ENCODE measurements at regions not wholly inside any gene's neighbourhood (a gene's known extent, or its start where the extent isn't known, plus 50 kb on each side); places are given as distances from the start of the nearest gene placed in this dataset.
A peak's percentile ranks its signal among the peaks of the same experiment; 100 is the strongest.

DNA sequence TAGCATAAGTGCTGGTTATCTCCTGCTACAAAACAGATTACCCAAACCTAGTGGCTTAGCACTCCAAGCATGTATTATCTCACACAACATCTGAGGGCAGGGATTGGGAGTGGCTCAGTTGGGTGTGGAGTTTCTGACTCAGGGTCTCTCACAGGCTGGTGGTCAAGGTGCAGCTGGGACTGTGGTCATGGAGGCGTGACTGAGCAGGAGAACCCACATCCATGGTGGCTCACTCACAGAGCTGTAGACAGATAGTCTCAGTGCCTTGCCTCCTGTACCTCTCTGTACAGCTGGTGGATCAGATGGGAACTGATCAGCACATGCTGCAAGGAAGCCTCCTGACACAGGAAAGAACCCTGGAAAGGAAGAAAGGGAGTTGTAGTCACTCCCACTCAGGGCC, 83.1 kb upstream of the CST7 start:
- H3K9me3 Mint-ChIP-seq: peaks cover 13 to 39% (median 36%) of the 10 kb centered on the region in 7 donors
- H3K36me3 Mint-ChIP-seq: peaks cover 0 to 19% of the 10 kb centered on the region in 2 donors
- ATAC-seq (ENCODE audit: low read depth in 2 of 2) (no peak), DNase-seq (no peak)
- H3K27ac Mint-ChIP-seq: peak overlapping the region in 1 of 6 donors; percentile 12
- peaks cover 0 to 5% (median 0%) of the 10 kb centered on the region in 3 donors for H3K4me1 Mint-ChIP-seq
- peaks cover 0 to 6% (median 5%) of the 10 kb centered on the region in 3 donors for H3K27me3 Mint-ChIP-seq
- H3K4me3 Mint-ChIP-seq: no peak overlapping the region

DNA sequence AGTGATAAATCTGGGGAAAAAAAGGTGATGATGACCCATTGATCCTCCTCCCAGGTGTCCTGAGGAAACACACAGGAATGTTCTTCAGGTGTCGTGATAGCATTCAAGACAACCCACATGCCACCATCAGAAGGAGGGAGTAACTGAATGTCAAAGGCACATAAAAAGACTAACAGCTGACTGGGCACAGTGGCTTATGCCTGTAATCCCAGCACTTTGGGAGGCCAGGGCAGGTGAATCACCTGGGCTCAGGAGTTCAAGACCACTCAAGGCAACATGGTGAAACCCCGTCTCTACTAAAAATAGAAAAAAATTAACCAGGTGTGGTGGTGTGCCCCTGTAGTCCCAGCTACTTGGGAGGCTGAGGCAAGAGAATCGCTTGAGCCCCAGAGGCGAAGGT, 82.3 kb upstream of the CST7 start:
- ATAC-seq (ENCODE audit: low read depth in 2 of 2) (no peak), DNase-seq (no peak)
- Mint-ChIP-seq H3K36me3 (peaks cover 0 to 19% of the 10 kb centered on the region in 2 donors), H3K4me1 (peaks cover 0 to 9% (median under 1%) of the 10 kb centered on the region in 3 donors), H3K27ac (no peak overlapping the region), H3K4me3 (no peak overlapping the region), H3K9me3 (peaks cover 13 to 39% (median 36%) of the 10 kb centered on the region in 7 donors), H3K27me3 (peaks cover 2 to 6% (median 5%) of the 10 kb centered on the region in 3 donors)

DNA sequence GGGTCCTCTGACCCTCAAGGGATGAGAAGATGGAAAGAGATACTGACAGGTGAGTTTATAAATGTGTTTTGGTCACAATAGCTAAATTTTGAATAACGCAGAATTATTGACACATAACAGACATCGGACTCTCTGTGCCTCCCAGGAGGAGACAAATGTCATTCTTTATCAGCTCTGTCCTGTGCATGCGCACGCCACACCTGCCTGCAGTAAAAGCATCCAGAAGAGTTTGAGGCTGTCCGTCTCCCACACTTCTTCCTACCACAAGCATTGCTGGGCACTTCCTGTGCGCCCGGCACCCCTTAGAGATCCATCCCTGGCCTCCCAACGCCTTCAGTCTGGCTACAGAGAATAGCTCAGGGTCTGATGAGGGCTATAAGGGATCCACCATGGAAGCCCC, 81.5 kb upstream of the CST7 start:
- H3K27me3 Mint-ChIP-seq: peaks cover 6 to 10% (median 8%) of the 10 kb centered on the region in 3 donors
- H3K4me1 Mint-ChIP-seq: peaks cover 0 to 15% (median 8%) of the 10 kb centered on the region in 3 donors
- H3K27ac Mint-ChIP-seq: no peak overlapping the region
- H3K36me3 Mint-ChIP-seq: peaks cover 0 to 19% of the 10 kb centered on the region in 2 donors
- DNase-seq (no peak), ATAC-seq (ENCODE audit: low read depth in 2 of 2) (no peak)
- no peak overlapping the region for H3K4me3 Mint-ChIP-seq
- H3K9me3 Mint-ChIP-seq: peaks cover 13 to 39% (median 36%) of the 10 kb centered on the region in 7 donors

DNA sequence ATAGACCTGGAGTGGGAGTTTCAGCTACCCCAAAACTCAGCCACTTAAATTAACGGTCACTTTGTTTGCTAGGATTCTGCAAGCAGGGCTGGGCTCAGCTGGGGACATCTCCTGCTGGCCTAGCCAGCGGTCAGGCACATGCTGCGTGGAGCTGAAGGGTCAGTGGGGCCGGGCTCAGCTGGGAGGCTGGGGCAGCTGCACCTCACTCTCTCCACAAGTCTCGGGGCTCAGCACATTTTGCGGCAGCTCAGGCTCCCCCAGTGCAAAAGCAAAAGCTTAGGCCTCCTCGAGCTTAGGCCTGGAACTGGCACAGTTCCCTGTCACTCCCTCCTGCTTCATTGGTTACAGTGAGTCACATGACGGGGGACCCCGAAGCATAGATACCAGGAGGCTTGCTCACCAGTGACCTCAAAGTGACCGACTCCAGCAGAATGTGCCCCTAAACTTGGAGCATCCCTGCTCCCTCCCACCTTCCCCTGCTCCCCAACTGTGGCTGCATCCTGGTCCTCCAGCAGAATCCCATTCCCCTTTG, 80.6 kb upstream of the CST7 start:
- Mint-ChIP-seq H3K27ac (no peak overlapping the region), H3K27me3 (peaks cover 8 to 11% (median 8%) of the 10 kb centered on the region in 3 donors), H3K4me1 (peaks cover 0 to 17% (median 16%) of the 10 kb centered on the region in 3 donors), H3K36me3 (peaks cover 0 to 18% of the 10 kb centered on the region in 2 donors), H3K9me3 (peaks cover 12 to 32% (median 30%) of the 10 kb centered on the region in 7 donors), H3K4me3 (no peak overlapping the region)
- DNase-seq (no peak), ATAC-seq (ENCODE audit: low read depth in 2 of 2) (no peak)

DNA sequence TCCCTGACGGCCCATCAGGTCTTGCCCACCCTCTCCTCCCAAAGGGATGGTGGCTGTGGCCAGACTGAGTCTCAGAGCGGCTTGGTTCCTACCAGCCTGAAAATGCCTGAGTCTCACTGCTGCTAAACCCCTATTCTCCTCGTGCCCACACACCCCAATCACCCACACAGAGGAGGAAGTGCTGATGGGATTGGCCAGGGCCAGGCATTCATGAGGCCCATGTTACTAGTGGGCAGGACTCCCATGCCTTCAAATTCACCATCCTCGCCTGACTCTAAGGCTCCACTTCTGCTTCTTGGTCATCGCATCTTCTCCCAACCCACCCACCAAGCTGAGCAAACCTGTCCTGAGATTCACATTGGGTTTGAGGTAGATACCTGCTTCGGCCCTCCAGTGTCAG, 80.1 kb upstream of the CST7 start:
- DNase-seq: no peak
- peaks cover 8 to 16% (median 12%) of the 10 kb centered on the region in 3 donors for H3K27me3 Mint-ChIP-seq
- peak overlapping the region in 1 of 8 donors; percentile 30 for H3K4me3 Mint-ChIP-seq
- peaks cover 0 to 13% of the 10 kb centered on the region in 2 donors for H3K36me3 Mint-ChIP-seq
- peaks cover 0 to 19% (median 19%) of the 10 kb centered on the region in 3 donors for H3K4me1 Mint-ChIP-seq
- ATAC-seq (ENCODE audit: low read depth in 2 of 2): no peak
- H3K9me3 Mint-ChIP-seq: peaks cover 7 to 27% (median 26%) of the 10 kb centered on the region in 7 donors
- H3K27ac Mint-ChIP-seq: no peak overlapping the region

DNA sequence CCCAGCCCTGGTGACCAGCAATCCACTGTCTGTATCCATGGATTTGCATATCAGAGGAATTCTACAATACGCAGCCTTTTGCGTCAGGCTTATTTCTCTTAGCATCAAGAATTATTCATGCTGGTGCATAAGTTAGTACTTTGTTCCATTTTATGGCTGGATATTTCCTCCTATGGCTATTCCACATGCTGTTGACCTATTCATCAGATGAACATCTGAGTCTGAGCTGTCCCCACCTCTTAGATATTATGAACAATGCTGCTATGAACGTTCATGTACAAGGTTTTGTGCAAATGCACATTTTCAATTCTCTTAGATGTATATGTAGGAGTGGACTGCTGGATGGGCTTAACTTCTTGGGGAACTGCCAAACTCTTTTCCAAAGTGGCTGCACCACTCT, 79.0 kb upstream of the CST7 start:
- no peak overlapping the region for H3K27ac Mint-ChIP-seq
- no peak for DNase-seq
- ATAC-seq (ENCODE audit: low read depth in 2 of 2): no peak
- peaks cover 8 to 26% (median 23%) of the 10 kb centered on the region in 3 donors for H3K27me3 Mint-ChIP-seq
- peaks cover 0 to 9% of the 10 kb centered on the region in 2 donors for H3K36me3 Mint-ChIP-seq
- H3K4me1 Mint-ChIP-seq: peaks cover 0 to 19% (median 19%) of the 10 kb centered on the region in 3 donors
- peaks cover 6 to 16% (median 15%) of the 10 kb centered on the region in 7 donors for H3K9me3 Mint-ChIP-seq
- H3K4me3 Mint-ChIP-seq: no peak overlapping the region

DNA sequence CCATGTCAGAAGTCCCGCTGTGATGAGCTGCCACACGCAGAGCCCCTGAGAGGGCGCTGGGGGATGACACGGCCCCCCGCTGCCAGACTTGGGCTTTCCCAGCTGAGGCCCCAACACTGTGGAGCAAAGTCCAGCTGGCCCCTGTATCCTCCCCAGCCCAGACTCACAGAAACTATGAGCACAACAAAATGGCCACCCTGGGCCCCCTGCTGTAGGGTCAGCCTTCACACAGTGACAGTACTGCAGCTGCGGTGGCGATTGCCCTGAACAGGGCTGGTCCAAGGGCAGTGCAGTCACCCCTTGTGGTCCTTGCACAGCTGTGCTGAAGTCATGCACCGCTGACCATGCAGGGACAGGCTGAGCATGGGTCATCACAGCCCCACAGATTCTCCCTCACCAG, 78.2 kb upstream of the CST7 start:
- Mint-ChIP-seq H3K4me1 (peaks cover 0 to 19% (median 19%) of the 10 kb centered on the region in 3 donors), H3K27me3 (peaks cover 8 to 27% (median 23%) of the 10 kb centered on the region in 3 donors), H3K9me3 (peaks cover 0 to 10% (median 6%) of the 10 kb centered on the region in 7 donors), H3K4me3 (peak overlapping the region in 1 of 8 donors; percentile 51), H3K27ac (no peak overlapping the region), H3K36me3 (peaks cover 0 to 2% of the 10 kb centered on the region in 2 donors)
- ATAC-seq (ENCODE audit: low read depth in 2 of 2): no peak
- no peak for DNase-seq

DNA sequence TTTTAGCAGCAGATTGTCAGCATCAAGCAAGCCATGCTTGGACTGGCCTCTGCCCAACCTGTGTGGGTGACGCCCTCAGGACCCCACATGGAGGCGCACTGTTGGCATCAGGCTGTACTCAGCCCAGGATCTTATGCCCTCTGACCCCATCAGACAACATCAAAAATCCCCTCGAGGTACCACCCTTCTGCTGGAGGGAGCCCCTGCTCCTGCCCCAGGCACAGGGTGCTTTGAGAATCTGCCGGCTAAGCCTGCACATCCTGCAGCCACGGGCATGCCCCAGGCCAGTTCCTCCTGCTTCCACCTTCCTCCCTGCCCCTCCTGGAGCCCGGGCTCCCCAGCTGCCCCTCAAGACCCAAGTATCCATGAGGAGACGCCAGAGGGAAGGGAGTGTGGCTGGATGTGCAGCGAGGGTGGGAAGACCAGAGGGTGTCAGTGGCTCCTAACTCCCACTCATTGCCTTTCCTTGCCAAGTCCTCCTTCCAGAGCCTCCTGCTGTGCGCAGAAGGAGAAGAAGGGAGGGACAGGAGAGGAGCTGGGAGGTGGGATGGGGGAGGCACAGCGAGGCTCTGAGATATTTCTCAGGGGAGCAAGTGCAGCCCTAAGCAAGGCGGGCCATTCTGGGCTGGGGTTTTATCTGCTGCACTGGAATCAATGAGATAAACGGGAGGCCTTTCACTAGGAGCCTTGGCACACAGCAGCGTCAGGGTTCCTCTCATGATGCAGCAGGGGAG, 77.4 kb upstream of the CST7 start:
- Mint-ChIP-seq H3K4me3 (no peak overlapping the region), H3K27me3 (peaks cover 14 to 33% (median 23%) of the 10 kb centered on the region in 3 donors), H3K27ac (peak overlapping the region in 1 of 6 donors; percentile 47), H3K9me3 (peaks cover 0 to 4% (median 0%) of the 10 kb centered on the region in 7 donors), H3K4me1 (peaks cover 0 to 19% (median 19%) of the 10 kb centered on the region in 3 donors), H3K36me3 (no peaks in the 10 kb centered on the region)
- DNase-seq (no peak), ATAC-seq (ENCODE audit: low read depth in 2 of 2) (no peak)

DNA sequence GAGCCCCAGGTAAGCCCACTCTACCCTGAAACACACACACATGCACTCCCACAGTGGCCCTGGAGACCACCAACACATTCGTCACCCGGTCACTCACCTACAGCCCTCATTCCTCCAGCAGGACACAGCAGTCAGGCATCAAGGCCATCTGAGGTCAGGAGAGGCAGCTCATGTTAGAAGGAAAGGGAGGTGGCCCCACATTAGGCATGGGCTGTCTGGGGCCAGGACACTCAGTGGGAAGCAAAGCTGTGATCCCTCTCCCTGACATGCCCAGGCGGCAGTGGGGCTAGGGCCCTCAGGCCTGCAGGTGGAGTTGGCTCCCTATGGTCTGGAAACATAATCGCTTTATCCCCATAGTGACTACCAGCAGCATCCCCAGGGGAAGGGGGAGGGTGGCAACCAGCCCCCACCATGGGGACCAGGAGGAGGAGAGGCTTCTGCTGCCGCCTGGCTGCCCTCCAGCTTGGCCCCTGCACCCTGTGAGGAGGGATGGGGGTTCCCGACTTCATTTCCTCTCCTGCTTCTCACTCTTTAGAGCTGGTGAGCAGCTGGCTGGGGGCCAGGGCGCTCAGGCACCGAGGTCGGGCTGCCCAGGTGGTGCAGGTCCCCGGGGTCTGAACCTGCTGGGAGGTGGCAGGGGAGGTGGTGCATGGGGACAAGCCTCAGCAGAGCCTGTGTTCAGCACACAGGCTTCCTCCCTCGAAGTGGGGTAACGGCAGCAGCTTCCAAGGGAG, 76.6 kb upstream of the CST7 start:
- Mint-ChIP-seq H3K36me3 (no peaks in the 10 kb centered on the region), H3K9me3 (peaks cover 0 to under 1% (median 0%) of the 10 kb centered on the region in 7 donors), H3K4me3 (peak overlapping the region in 2 of 8 donors; percentile 37 to 42), H3K27ac (peak overlapping the region in 2 of 6 donors; percentile 70 to 74), H3K4me1 (peaks cover 0 to 19% (median 19%) of the 10 kb centered on the region in 3 donors), H3K27me3 (peaks cover 16 to 33% (median 23%) of the 10 kb centered on the region in 3 donors)
- DNase-seq (peak; percentile 24), ATAC-seq (ENCODE audit: low read depth in 2 of 2) (peak; percentile 20 to 68)

DNA sequence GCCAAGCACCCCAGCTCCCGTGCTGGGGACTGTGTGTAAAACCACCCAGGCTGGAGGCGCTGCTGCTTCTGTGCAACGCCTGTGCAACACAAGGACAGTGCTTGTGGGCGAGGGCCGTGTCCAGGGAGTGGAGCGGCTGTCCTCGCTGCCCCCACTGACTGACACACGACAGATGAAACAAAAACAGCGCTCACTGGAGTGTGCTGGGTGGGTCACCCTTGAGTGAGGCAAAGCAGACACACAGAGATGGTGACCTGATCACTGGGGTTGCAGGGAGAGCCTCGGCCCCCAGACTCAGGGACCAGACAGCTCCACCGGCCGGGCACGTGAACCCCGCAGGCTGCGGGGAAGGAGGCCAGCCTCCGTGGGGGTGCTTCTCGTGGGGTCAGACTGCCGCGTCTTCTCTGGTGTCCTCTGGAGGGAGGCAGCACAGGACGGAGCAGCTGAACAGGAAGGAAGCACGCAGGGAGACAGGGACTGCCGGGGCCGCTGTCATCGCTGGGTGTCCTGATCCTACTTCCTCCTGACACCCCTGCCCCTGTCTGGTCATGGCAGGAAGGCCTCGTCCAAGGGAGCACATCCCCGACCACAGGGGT, 75.9 kb upstream of the CST7 start:
- ATAC-seq (ENCODE audit: low read depth in 2 of 2) (no peak), DNase-seq (no peak)
- Mint-ChIP-seq H3K36me3 (no peaks in the 10 kb centered on the region), H3K9me3 (no peaks in the 10 kb centered on the region), H3K27me3 (peaks cover 16 to 33% (median 23%) of the 10 kb centered on the region in 3 donors), H3K27ac (no peak overlapping the region), H3K4me3 (peak overlapping the region in 2 of 8 donors; percentile 32 to 55), H3K4me1 (peaks cover 0 to 19% (median 19%) of the 10 kb centered on the region in 3 donors)

DNA sequence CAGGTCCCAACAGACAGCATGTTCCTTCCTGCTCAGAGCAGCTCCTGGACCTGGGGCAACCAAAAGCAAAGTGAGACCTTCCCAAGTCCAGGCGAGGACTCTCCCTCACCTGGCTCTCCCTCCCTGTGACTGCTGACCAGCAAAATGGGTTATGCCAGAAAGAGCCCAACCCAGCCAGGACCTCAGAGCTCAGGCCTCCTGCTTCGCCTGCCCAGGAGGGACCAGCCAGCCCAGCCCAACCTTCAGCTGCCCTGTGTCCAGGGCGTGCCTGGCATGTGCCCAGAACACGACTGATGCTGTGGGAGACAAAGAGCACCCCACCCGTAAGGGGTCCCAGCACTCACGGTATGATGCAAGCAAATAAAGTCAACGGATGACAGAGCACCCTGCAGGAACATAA, 74.0 kb upstream of the CST7 start:
- no peak for DNase-seq
- no peak for ATAC-seq (ENCODE audit: low read depth in 2 of 2)
- H3K27ac Mint-ChIP-seq: no peak overlapping the region
- H3K4me1 Mint-ChIP-seq: peaks cover 0 to 19% (median 19%) of the 10 kb centered on the region in 3 donors
- H3K27me3 Mint-ChIP-seq: peaks cover 17 to 33% (median 18%) of the 10 kb centered on the region in 3 donors
- H3K36me3 Mint-ChIP-seq: no peaks in the 10 kb centered on the region
- no peak overlapping the region for H3K4me3 Mint-ChIP-seq
- no peaks in the 10 kb centered on the region for H3K9me3 Mint-ChIP-seq

DNA sequence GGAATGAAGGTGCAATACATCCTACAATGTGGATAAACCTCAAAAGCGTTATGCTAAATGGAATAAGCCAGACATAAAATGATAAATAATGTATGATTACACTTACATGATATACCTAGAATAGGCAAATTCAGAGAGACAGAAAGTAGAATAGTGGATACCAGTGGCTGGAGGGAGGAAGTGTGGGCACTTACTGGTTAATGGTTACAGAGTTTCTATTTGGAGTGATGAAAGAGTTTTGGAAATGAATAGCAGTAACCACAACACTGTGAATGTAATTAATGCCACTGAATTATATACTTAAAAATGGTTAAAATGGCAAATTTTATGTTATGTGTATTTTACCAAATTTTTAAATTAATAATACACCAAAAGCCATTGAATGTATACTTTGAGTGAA, 71.4 kb upstream of the CST7 start:
- H3K4me3 Mint-ChIP-seq: no peak overlapping the region
- no peaks in the 10 kb centered on the region for H3K36me3 Mint-ChIP-seq
- ATAC-seq (ENCODE audit: low read depth in 2 of 2): no peak
- no peak for DNase-seq
- H3K27me3 Mint-ChIP-seq: peaks cover 16 to 23% (median 17%) of the 10 kb centered on the region in 3 donors
- H3K27ac Mint-ChIP-seq: no peak overlapping the region
- H3K4me1 Mint-ChIP-seq: peaks cover 0 to 9% (median 4%) of the 10 kb centered on the region in 3 donors
- peaks cover 0 to 5% (median 0%) of the 10 kb centered on the region in 7 donors for H3K9me3 Mint-ChIP-seq

DNA sequence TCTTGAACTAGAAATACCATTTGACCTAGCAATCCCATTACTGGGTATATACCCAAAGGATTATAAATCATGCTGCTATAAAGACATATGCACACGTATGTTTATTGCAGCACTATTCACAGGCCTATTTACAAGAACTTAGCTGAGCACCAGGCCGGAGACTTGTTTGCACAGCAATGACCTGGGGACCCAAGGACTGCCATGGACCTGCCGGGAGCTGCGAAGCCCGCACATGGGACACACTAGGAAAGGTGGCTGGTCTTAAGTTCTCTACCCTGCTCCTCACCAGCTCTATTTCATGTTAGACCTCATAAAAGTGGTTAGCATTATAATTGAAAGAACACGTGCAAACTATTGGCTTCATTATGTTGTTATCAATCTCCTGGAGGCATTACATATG, 70.4 kb upstream of the CST7 start:
- H3K27ac Mint-ChIP-seq: no peak overlapping the region
- H3K36me3 Mint-ChIP-seq: peaks cover 3 to 9% of the 10 kb centered on the region in 2 donors
- DNase-seq: no peak
- H3K9me3 Mint-ChIP-seq: peaks cover 3 to 15% (median 4%) of the 10 kb centered on the region in 7 donors
- ATAC-seq (ENCODE audit: low read depth in 2 of 2): no peak
- H3K4me3 Mint-ChIP-seq: no peak overlapping the region
- peaks cover 16 to 20% (median 19%) of the 10 kb centered on the region in 3 donors for H3K27me3 Mint-ChIP-seq
- peaks cover 0 to under 1% (median 0%) of the 10 kb centered on the region in 3 donors for H3K4me1 Mint-ChIP-seq

Data from naive B cell (primary cell).